LNCAP (cell line): ENCODE measurements at regions not wholly inside any gene's neighbourhood (a gene's known extent, or its start where the extent isn't known, plus 50 kb on each side); places are given as distances from the start of the nearest gene placed in this dataset.

Experiments
- CTCF ChIP-seq: fragments of 450-650 bp; IDR thresholded peaks from 2 replicates; pipeline ENCODE4 v1.5.1; 2017; ENCODE audit warnings: mild to moderate bottlenecking

GRCh38 chr4:156185514-156186055 is 231.9 kb upstream of the CTSO start:
- no peak for TF ChIP-seq CTCF

DNA sequence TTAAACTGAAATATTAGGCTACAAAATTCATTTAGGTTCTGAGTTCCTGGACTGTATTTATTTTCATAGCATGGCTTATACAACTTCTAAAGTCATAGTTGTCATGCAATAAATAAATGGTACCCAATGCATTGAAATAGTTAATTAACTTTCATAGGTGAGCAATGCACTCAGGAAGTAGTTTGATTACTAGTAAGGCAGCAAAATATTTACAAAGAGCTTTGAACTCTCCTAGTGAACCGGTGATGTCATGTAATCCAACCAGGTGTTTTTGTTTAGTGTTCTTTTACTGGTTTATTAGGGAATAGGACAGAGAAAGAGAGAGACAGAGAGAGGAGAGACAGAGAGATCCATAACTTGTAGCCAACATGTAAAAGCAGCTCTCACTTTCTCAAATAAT is 228.6 kb upstream of the CTSO start:
- TF ChIP-seq CTCF: no peak

- TF ChIP-seq CTCF: no peak
These were observed 224.3 kb upstream of the CTSO start for GRCh38 chr4:156177941-156178340.

GRCh38 chr4:156176896-156177295 is 223.2 kb upstream of the CTSO start:
- no peak for TF ChIP-seq CTCF

DNA sequence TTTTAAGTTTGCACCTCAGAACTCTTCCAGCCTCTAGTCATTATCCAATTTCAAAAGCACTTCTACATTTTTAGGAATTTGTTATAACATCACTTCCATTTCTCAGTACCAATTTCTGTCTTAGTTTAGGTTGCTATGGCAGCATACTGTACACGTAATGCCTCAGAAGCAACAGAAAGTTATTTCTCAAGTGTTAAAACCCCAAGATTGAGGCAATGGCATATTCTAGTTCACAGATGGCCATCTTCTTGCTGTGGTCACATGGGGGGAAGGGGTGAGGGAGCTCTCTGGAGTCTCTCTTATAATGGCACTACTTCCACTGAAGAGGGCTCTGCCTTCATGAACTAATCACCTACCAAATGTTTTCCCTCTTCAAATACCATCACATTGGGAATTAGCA is 220.3 kb upstream of the CTSO start:
- TF ChIP-seq CTCF: no peak

GRCh38 chr4:156173486-156173885 is 219.8 kb upstream of the CTSO start:
- no peak for TF ChIP-seq CTCF

DNA sequence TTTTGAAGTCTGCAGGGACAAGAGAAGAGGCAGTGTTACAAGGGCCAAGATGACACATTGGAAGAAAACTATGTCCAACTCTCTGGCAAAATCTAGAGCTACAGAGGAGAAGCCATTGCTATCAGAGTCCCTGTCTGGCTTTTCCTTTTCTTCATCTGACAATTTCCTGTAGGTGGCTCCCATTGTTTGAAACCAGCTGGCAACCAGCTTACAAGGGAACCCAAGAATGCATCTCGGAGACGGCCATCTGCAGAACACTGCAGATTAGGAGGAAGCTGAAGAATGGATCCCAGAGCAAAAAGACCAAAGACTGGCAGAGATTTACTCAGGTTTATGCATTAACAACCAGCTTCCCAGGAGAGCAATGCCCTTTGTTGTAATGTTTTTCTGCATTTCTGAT is 216.2 kb upstream of the CTSO start:
- no peak for TF ChIP-seq CTCF

- no peak for TF ChIP-seq CTCF
These were observed 215.3 kb upstream of the CTSO start for GRCh38 chr4:156169011-156169410.
